ENCODE measurements at regions not wholly inside any gene's neighbourhood (a gene's known extent, or its start where the extent isn't known, plus 50 kb on each side); places are given as distances from the start of the nearest gene placed in this dataset.

DNA sequence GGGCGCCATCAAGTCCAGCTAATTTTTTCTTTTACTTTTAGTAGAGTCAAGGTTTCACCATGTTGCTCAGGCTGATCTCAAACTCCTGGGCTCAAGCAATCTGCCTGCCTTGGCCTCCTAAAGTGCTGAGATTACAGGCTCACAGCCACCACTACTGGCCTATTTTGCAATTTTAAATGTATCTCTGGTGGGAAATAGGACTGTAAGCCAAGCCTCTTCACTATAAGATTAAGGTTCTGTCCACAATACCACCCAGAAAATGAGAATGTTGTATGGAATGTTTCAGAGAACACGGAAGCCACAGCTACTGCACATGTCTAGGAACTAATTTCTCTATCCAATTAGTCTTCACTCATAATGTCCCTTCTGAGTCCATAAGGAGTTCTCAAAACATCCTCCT is 607.3 kb downstream of the PRELID2 start:
- TF ChIP-seq, protein P1, sequence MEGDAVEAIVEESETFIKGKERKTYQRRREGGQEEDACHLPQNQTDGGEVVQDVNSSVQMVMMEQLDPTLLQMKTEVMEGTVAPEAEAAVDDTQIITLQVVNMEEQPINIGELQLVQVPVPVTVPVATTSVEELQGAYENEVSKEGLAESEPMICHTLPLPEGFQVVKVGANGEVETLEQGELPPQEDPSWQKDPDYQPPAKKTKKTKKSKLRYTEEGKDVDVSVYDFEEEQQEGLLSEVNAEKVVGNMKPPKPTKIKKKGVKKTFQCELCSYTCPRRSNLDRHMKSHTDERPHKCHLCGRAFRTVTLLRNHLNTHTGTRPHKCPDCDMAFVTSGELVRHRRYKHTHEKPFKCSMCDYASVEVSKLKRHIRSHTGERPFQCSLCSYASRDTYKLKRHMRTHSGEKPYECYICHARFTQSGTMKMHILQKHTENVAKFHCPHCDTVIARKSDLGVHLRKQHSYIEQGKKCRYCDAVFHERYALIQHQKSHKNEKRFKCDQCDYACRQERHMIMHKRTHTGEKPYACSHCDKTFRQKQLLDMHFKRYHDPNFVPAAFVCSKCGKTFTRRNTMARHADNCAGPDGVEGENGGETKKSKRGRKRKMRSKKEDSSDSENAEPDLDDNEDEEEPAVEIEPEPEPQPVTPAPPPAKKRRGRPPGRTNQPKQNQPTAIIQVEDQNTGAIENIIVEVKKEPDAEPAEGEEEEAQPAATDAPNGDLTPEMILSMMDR (IDR thresholded peaks at IDR 0.05): no peak
- no peak for TF ChIP-seq POLR2A (IDR thresholded peaks at IDR 0.05)
